Vagina (tissue), 2 donors: ENCODE measurements at regions not wholly inside any gene's neighbourhood (a gene's known extent, or its start where the extent isn't known, plus 50 kb on each side); places are given as distances from the start of the nearest gene placed in this dataset.

Experiments
- CTCF ChIP-seq, 3 experiments: fragments of 450-650 bp in 2 of 3; fragments of 200-600 bp in 1 of 3; sonication (generic) in 1 of 3; IDR thresholded peaks; one replicate each; pipeline ENCODE4 v1.5.1; 2017 to 2019; ENCODE audit warnings: antibody characterized with exemption in 3 of 3, mild to moderate bottlenecking in 2 of 3, moderate library complexity in 2 of 3
- POLR2A ChIP-seq, 2 donors: fragments of 450-650 bp; IDR thresholded peaks; one replicate each; pipeline ENCODE4 v1.6.1; 2017; ENCODE audit warnings: antibody characterized with exemption in 2 of 2, mild to moderate bottlenecking in 2 of 2, moderate library complexity in 2 of 2

- TF ChIP-seq CTCF (IDR thresholded peaks at IDR 0.05), result no peak
- TF ChIP-seq POLR2A (IDR thresholded peaks at IDR 0.05), result no peak
Observed at GRCh38 chr6:100173211-100173610, 179.2 kb upstream of the MCHR2 start.
